ENCODE measurements at regions not wholly inside any gene's neighbourhood (a gene's known extent, or its start where the extent isn't known, plus 50 kb on each side); places are given as distances from the start of the nearest gene placed in this dataset.

DNA sequence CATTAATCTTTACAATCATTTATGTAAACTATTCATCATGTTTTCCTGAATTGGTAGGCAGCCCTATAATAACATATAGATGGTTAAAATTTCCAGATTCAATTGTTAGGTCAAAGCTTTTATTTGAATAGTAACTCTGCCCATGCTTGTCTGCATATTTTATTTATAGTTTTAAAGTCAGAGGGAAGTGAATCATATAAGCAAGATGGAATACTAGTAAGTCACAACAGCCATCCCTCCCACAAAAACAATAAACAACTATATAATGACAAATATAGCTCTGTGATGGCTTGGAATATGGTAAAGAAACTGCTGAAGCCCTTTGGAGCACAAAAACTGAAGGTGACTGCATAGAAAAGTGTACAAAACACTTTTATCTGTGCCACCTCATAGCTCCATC lies 156.3 kb upstream of the TMEM106B start:
- no peak overlapping the region for H3K9ac ChIP-seq (ENCODE audit: extremely low read depth, insufficient read length, low read length)
- H3K27me3 ChIP-seq (ENCODE audit: insufficient read depth, low read length) = no peaks in the 10 kb centered on the region
- H3K27ac ChIP-seq (ENCODE audit: insufficient read length, low read depth, low read length) = no peak overlapping the region
- no peak for TF ChIP-seq CTCF (conservative IDR thresholded peaks at IDR 0.05)
- Mint-ChIP-seq H3K27ac (no peak overlapping the region), H3K9me3 (peaks cover 25 to 26% of the 10 kb centered on the region in 2 experiments), H3K4me1 (peaks cover 0 to 4% of the 10 kb centered on the region in 2 experiments; a peak in 1 of 4 replicates), H3K27me3 (ENCODE audit: low read depth) (no peaks in the 10 kb centered on the region), H3K4me3 (no peak overlapping the region), H3K36me3 (ENCODE audit: insufficient read depth in 1 of 3, low read depth in 3 of 3) (peaks cover 5 to 44% (median 20%) of the 10 kb centered on the region in 3 experiments)
- no peak overlapping the region for H3K4ac ChIP-seq (ENCODE audit: low read depth, low read length)
- H2AK5ac ChIP-seq (ENCODE audit: insufficient read length, low read length) = no peak overlapping the region
- H2BK15ac ChIP-seq (ENCODE audit: low read depth, low read length) = no peak overlapping the region
- H4K5ac ChIP-seq (ENCODE audit: insufficient read length, low read depth, low read length) = no peak overlapping the region
- H3T11ph ChIP-seq (ENCODE audit: low read length) = no peak overlapping the region
- H3K4me1 ChIP-seq (ENCODE audit: insufficient read depth, low read length) = no peaks in the 10 kb centered on the region
- H3K9me3 ChIP-seq (ENCODE audit: control insufficient read depth, low read depth, low read length) = no peaks in the 10 kb centered on the region
- H3K23me2 ChIP-seq (ENCODE audit: insufficient read length, low read depth, low read length, poor library complexity, severe bottlenecking) = no peaks in the 10 kb centered on the region
- no peak overlapping the region for H2BK12ac ChIP-seq (ENCODE audit: insufficient read length, low read depth, low read length)
- H3K79me1 ChIP-seq (ENCODE audit: insufficient read depth, low read depth, low read length, poor library complexity, severe bottlenecking) = no peaks in the 10 kb centered on the region
- no peaks in the 10 kb centered on the region for H3K79me2 ChIP-seq (ENCODE audit: insufficient read depth, low read length)
- H2AFZ ChIP-seq (ENCODE audit: low read length) = no peak overlapping the region
- H3K18ac ChIP-seq (ENCODE audit: insufficient read length, low read depth, low read length) = no peak overlapping the region
- H2BK5ac ChIP-seq (ENCODE audit: insufficient read length, low read length) = no peak overlapping the region
- H2BK20ac ChIP-seq (ENCODE audit: low read depth, low read length, poor library complexity, severe bottlenecking) = no peak overlapping the region
- H3K14ac ChIP-seq (ENCODE audit: insufficient read depth, low read length) = no peak overlapping the region
- H2BK120ac ChIP-seq (ENCODE audit: low read depth, low read length, poor library complexity, severe bottlenecking) = no peak overlapping the region
- no peak overlapping the region for H3K4me2 ChIP-seq (ENCODE audit: insufficient read depth, insufficient read length, low read length)
- H3K56ac ChIP-seq (ENCODE audit: insufficient read length, low read depth, low read length) = no peak overlapping the region
- no peak overlapping the region for H3K23ac ChIP-seq (ENCODE audit: insufficient read length, low read depth, low read length)
- H4K20me1 ChIP-seq (ENCODE audit: control insufficient read depth, insufficient read depth, insufficient read length) = no peaks in the 10 kb centered on the region
- no peak for DNase-seq
- no peak overlapping the region for H4K8ac ChIP-seq (replicated peaks; ENCODE audit: insufficient read length, low read depth, low read length)
- H4K91ac ChIP-seq (ENCODE audit: insufficient read length, low read depth, low read length) = no peak overlapping the region

All from H9 (cell line).